ENCODE measurements at regions not wholly inside any gene's neighbourhood (a gene's known extent, or its start where the extent isn't known, plus 50 kb on each side); places are given as distances from the start of the nearest gene placed in this dataset.

DNA sequence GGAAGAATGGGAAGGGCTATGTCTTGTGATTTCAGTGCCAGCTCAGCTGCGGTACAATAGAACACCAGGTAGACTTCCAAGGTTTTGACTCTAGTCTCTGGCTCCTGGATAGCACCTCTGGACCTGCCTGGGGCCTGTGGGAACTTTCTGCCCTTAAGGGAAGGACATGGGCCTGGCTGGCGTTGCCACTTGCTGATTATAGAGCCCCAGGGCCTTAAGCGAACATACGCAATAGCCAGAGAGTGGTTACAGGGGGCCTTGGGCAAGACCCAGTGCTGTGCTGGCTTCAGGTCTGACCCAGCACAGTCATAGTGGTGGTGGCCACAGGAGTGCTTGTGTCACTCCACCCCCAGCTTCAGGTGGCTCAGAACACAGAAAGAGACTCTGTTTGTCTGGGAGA, 131.1 kb upstream of the COL21A1 start:
- TF ChIP-seq CTCF (IDR thresholded peaks at IDR 0.05) (no peak), POLR2A (IDR thresholded peaks at IDR 0.05) (no peak)
